Smooth muscle cell (in vitro differentiated cells): ENCODE measurements at regions not wholly inside any gene's neighbourhood (a gene's known extent, or its start where the extent isn't known, plus 50 kb on each side); places are given as distances from the start of the nearest gene placed in this dataset.

ENCODE experiments used
- DNase-seq: peaks from one replicate; lab custom pipeline; 2025; ENCODE audit not compliant: unreplicated experiment; lab: John Stamatoyannopoulos, UW
- H2AFZ ChIP-seq: fragments of 200-600 bp; sonication (generic); 2 replicates; pipeline ENCODE4 v1.6.0; 2016; ENCODE audit warnings: antibody characterized with exemption, low read depth, mild to moderate bottlenecking
- H3F3A ChIP-seq: fragments of 200-600 bp; sonication (generic); 2 replicates; pipeline ENCODE4 v1.6.0; 2017; ENCODE audit warnings: antibody characterized with exemption, low read depth
- H3K27ac ChIP-seq: fragments of 200-600 bp; sonication (generic); 2 replicates; pipeline ENCODE4 v1.5.1; 2016; ENCODE audit warnings: low read depth, mild to moderate bottlenecking
- H3K27me3 ChIP-seq: fragments of 200-600 bp; sonication (generic); 2 replicates; pipeline ENCODE4 v1.6.1; 2016; ENCODE audit warnings: low read depth, mild to moderate bottlenecking
- H3K36me3 ChIP-seq: fragments of 200-600 bp; sonication (generic); 2 replicates; pipeline ENCODE4 v1.5.1; 2016; ENCODE audit warnings: low read depth
- H3K4me1 ChIP-seq: fragments of 200-600 bp; sonication (generic); 2 replicates; pipeline ENCODE4 v1.5.1; 2016; ENCODE audit warnings: low read depth
- H3K4me2 ChIP-seq: fragments of 200-600 bp; sonication (generic); 2 replicates; pipeline ENCODE4 v1.6.0; 2016; ENCODE audit warnings: mild to moderate bottlenecking
- H3K4me3 ChIP-seq: fragments of 200-600 bp; sonication (generic); 2 replicates; pipeline ENCODE4 v1.5.1; 2016; ENCODE audit warnings: mild to moderate bottlenecking
- H3K79me2 ChIP-seq: fragments of 200-600 bp; sonication (generic); 2 replicates; pipeline ENCODE4 v1.6.0; 2016; ENCODE audit warnings: low read depth, mild to moderate bottlenecking
- H3K9ac ChIP-seq: fragments of 200-600 bp; sonication (generic); 2 replicates; pipeline ENCODE4 v1.6.0; 2016; ENCODE audit warnings: low read depth
- H3K9me3 ChIP-seq: fragments of 200-600 bp; sonication (generic); replicated peaks from 2 replicates; pipeline ENCODE4 v1.5.1; 2016; ENCODE audit warnings: low read depth
- H4K20me1 ChIP-seq: fragments of 200-600 bp; sonication (generic); 2 replicates; pipeline ENCODE4 v1.6.0; 2016; ENCODE audit warnings: low read depth
- WGBS: methylation state at CpG from one replicate; pipeline ENCODE4 v1.1.7; 2016; ENCODE audit warnings: low lambda C conversion rate; 5-methylcytosine and 5-hydroxymethylcytosine counted together
- TF ChIP-seq, protein P1 (sequence below): fragments of 200-600 bp; sonication (generic); IDR thresholded peaks from 2 replicates; pipeline ENCODE4 v1.5.1; 2017; ENCODE audit warnings: borderline replicate concordance, mild to moderate bottlenecking, antibody characterized with exemption; ENCODE audit not compliant: insufficient read depth, poor library complexity, severe bottlenecking

DNA sequence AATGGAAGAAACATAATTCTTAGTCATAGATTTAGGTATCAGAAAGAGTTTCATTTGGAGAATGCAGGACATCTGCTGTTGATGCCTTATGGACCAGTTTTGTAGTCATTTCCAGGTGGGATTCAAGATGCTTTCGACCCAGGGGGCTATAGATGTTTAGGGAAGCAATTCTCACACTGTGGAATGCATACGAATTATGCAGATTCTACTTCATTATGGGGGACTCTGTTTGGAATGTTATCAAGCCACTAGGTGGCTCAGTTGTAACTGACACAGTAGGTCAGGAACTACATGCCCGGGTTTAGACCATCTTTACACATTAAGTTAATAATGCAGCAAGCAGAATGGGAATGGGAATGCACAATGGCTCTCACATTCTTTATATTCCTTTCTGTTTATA is 1359.8 kb downstream of the ZPLD1 start:
- no peak overlapping the region for H2AFZ ChIP-seq
- DNase-seq = no peak
- no peaks in the 10 kb centered on the region for H3F3A ChIP-seq
- 34% methylated on average over 3 of the region's 3 CpGs for WGBS
- H3K4me3 ChIP-seq = no peak overlapping the region
- H4K20me1 ChIP-seq = no peaks in the 10 kb centered on the region
- no peak overlapping the region for H3K4me2 ChIP-seq
- no peaks in the 10 kb centered on the region for H3K36me3 ChIP-seq
- H3K79me2 ChIP-seq = no peaks in the 10 kb centered on the region
- H3K4me1 ChIP-seq = no peaks in the 10 kb centered on the region
- H3K27ac ChIP-seq = no peak overlapping the region
- TF ChIP-seq, protein P1, sequence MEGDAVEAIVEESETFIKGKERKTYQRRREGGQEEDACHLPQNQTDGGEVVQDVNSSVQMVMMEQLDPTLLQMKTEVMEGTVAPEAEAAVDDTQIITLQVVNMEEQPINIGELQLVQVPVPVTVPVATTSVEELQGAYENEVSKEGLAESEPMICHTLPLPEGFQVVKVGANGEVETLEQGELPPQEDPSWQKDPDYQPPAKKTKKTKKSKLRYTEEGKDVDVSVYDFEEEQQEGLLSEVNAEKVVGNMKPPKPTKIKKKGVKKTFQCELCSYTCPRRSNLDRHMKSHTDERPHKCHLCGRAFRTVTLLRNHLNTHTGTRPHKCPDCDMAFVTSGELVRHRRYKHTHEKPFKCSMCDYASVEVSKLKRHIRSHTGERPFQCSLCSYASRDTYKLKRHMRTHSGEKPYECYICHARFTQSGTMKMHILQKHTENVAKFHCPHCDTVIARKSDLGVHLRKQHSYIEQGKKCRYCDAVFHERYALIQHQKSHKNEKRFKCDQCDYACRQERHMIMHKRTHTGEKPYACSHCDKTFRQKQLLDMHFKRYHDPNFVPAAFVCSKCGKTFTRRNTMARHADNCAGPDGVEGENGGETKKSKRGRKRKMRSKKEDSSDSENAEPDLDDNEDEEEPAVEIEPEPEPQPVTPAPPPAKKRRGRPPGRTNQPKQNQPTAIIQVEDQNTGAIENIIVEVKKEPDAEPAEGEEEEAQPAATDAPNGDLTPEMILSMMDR = no peak
- no peaks in the 10 kb centered on the region for H3K9me3 ChIP-seq
- H3K9ac ChIP-seq = no peak overlapping the region
- H3K27me3 ChIP-seq = no peaks in the 10 kb centered on the region

DNA sequence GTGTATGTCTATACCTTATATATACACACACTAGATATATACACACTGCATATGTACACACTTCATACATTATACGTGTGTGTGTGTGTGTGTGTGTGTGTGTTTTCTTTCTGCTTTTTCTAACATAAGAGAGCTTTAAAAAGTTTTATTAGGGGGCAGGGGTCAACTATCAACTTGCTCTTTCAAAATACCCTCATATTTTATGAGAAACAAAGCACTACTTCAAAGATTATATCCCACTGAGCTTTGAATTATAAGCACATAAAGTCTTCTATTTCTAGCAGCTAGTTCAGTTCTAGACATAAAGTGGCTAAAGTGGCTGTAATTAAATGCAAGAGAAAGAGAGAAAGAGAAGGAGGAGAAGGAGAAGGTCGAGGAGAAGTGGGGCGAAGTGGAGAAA is 1361.3 kb downstream of the ZPLD1 start:
- no peak overlapping the region for H3K4me3 ChIP-seq
- no peaks in the 10 kb centered on the region for H3K79me2 ChIP-seq
- no peaks in the 10 kb centered on the region for H3K36me3 ChIP-seq
- no peaks in the 10 kb centered on the region for H4K20me1 ChIP-seq
- H3K9ac ChIP-seq = no peak overlapping the region
- no peaks in the 10 kb centered on the region for H3K4me1 ChIP-seq
- no peaks in the 10 kb centered on the region for H3K9me3 ChIP-seq
- H2AFZ ChIP-seq = no peak overlapping the region
- H3K4me2 ChIP-seq = no peak overlapping the region
- H3K27ac ChIP-seq = no peak overlapping the region
- no peaks in the 10 kb centered on the region for H3F3A ChIP-seq
- DNase-seq = no peak
- TF ChIP-seq, protein P1 = no peak
- WGBS = 97% methylated on average over 3 of the region's 3 CpGs
- H3K27me3 ChIP-seq = no peaks in the 10 kb centered on the region

DNA sequence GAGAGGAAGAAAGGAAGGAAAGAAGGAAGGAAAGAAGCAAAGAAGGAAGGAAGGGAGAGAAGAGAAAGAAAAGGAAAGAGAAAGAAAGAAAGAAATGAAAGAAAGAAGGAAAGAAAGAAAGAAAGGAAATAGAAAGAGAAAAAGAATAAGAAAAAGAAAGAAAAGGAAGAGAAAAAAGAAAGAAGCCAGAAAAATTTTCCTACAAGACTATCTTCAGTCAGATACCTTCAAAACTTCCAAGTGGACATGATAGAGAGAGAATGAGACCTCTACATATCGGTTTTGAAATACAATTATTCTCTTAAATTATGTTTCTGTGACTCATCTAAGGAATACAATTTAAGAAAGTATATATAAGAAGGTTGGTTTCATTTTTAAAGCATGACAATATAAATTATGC is 1369.0 kb downstream of the ZPLD1 start:
- TF ChIP-seq, protein P1 = no peak
- Histone ChIP-seq H2AFZ (no peak overlapping the region), H3K4me1 (no peaks in the 10 kb centered on the region), H3K36me3 (no peaks in the 10 kb centered on the region), H3K9me3 (no peaks in the 10 kb centered on the region), H3K4me2 (no peak overlapping the region), H3K79me2 (no peaks in the 10 kb centered on the region), H4K20me1 (no peaks in the 10 kb centered on the region), H3K9ac (no peak overlapping the region), H3F3A (no peaks in the 10 kb centered on the region), H3K27me3 (no peaks in the 10 kb centered on the region), H3K4me3 (no peak overlapping the region), H3K27ac (no peak overlapping the region)
- 91% methylated on average over 1 of the region's 1 CpG for WGBS
- no peak for DNase-seq

DNA sequence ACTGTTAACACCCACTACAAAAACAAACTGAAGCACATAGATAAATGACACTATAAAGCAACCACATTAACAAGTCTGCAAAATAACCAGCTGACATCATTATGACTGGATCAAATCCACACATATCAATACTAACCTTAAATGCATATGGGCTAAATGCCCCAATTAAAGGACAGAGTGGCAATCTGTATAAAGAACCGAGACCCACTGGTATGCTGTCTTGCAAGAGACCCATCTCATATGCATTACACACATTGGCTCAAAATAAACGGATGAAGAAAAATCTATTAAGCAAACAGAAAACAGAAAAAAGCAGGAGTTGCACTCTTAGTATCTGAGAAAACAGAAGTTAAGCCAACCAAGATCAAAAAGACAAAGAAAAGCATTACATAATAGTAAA is 1375.4 kb downstream of the ZPLD1 start:
- H3K9ac ChIP-seq = no peak overlapping the region
- H3K79me2 ChIP-seq = no peaks in the 10 kb centered on the region
- TF ChIP-seq, protein P1 = no peak
- no peaks in the 10 kb centered on the region for H3K4me1 ChIP-seq
- H3K4me2 ChIP-seq = no peak overlapping the region
- H4K20me1 ChIP-seq = no peaks in the 10 kb centered on the region
- H3F3A ChIP-seq = no peaks in the 10 kb centered on the region
- no peak overlapping the region for H3K4me3 ChIP-seq
- H3K27me3 ChIP-seq = no peaks in the 10 kb centered on the region
- no peak for DNase-seq
- WGBS = 89% methylated on average over 2 of the region's 2 CpGs
- H3K9me3 ChIP-seq = no peaks in the 10 kb centered on the region
- H3K36me3 ChIP-seq = no peaks in the 10 kb centered on the region
- no peak overlapping the region for H2AFZ ChIP-seq
- H3K27ac ChIP-seq = no peak overlapping the region
